GM12873 (cell line): ENCODE measurements at regions not wholly inside any gene's neighbourhood (a gene's known extent, or its start where the extent isn't known, plus 50 kb on each side); places are given as distances from the start of the nearest gene placed in this dataset.

ENCODE experiments used
- CTCF ChIP-seq: IDR thresholded peaks from 2 replicates; pipeline ENCODE4 v1.5.1; 2012; ENCODE audit warnings: low read depth, mild to moderate bottlenecking, moderate library complexity, low read length, control low read depth; ENCODE audit not compliant: insufficient read depth; ENCODE audit errors: missing control alignments

DNA sequence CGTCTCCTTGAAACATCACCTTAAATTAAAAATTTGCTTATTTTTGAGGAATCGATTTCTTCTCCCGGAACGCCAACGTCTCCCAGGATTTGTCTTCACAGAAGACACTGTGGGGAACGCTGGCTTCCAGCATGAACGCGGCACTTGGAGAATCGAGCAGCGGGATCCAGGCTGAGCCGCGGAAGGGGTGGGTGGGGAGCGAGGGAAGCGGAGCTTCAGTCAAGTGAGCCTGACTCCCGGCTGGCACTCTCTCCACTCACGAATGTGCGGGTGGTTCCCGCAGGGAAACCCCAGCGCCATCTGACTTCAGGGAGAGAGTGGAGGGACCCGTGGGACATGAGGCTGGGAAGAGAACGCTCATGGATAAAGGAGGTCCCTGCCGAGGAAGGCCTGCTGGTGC, 506.0 kb upstream of the TMEM132C start:
- TF ChIP-seq CTCF, result no peak

DNA sequence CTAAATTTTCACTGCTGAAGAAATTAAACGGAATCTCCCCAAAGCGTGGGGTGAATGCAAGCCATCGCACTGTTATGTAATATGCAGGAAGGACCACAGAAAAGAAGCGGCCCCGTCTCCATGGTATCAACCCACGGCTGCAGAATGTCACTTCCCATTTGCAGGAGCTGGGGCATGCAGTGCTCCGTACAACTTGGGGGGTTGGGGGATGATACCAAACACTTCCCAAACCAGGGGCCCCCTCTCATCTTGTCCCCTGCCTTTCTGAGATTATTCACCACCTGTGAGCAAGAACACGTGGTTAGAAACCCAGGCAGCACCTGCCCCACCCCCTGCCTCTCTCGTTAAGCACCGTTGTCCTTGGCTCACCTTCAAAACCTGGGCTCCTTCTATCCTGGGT, 505.1 kb upstream of the TMEM132C start:
- TF ChIP-seq CTCF, result no peak

- no peak for TF ChIP-seq CTCF
Observed at GRCh38 chr12:127767656-127768055, 499.3 kb upstream of the TMEM132C start.

DNA sequence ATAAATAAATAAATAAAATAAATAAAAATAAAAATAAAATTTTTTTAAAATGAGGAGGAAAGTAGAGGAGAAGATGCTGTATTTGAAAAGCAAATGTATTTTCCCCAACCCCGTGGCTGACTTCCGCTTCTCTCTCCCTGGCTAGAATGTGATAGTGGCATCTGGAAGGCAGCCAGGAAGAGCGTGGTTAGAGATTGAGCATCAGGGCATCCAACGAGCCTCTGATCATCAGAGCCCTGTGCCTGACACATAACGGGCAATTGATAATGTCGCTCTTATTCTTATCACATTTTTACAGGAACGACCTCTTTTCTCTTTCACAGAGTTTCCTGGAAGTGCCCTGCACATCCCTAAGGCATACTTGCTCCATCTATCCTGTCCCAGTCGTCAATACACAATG, 496.9 kb upstream of the TMEM132C start:
- TF ChIP-seq CTCF, result no peak

GRCh38 chr12:127771546-127771945, 495.4 kb upstream of the TMEM132C start:
- no peak for TF ChIP-seq CTCF

DNA sequence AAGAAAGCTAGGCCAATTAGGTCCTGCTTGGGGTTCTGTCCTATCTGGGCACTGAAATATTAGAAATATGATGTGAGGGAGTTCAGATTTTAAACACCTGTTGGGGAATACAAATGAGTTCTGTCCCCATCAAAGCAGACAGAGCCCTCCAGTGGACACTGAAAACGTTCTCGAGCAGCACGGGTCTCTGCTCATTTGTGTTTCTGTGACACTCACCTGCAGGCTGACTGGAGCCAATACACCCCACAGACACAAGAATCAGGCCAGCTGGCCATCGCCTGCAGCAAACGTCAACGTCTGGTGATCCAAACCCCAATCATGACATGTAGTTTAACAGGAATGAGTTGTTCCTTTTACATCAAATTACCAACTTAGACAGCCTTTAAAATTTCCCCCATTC, 493.4 kb upstream of the TMEM132C start:
- no peak for TF ChIP-seq CTCF

DNA sequence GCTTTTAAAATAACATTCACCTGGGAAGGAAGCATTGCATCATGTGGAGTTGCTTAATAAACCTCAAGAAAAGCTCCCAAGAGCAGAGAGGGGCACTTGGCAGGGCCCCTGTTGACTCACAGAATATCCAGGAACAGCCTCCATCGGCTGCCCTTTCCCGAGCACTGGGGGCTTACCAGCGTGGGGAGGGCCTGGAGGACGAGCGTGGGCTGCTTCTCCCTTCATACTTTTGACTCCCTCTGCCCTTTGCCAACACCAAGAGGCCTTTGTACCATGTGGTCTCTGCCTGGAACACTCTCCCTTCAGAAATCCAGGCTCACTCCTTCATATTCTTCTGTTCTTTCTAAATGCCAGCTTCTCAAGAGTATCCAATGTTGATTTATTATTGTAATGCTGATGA, 492.1 kb upstream of the TMEM132C start:
- TF ChIP-seq CTCF, result no peak
